ENCODE measurements at regions not wholly inside any gene's neighbourhood (a gene's known extent, or its start where the extent isn't known, plus 50 kb on each side); places are given as distances from the start of the nearest gene placed in this dataset.

GRCh38 chr2:7517851-7518250, 600.6 kb downstream of the RNF144A start:
- Histone ChIP-seq H3K36me3 (ENCODE audit: control insufficient read depth in 3 of 3, insufficient read depth in 3 of 3, low read length in 3 of 3) (no peaks in the 10 kb centered on the region), H3K9me3 (ENCODE audit: control insufficient read depth in 3 of 3, low read length in 3 of 3) (no peaks in the 10 kb centered on the region), H3K4me1 (ENCODE audit: control insufficient read depth in 3 of 3, insufficient read depth in 3 of 3, low read length in 3 of 3) (no peaks in the 10 kb centered on the region), H3K4me3 (ENCODE audit: low read length in 3 of 3) (no peak overlapping the region), H3K27me3 (ENCODE audit: control insufficient read depth in 3 of 3, insufficient read depth in 3 of 3, low read length in 3 of 3) (no peaks in the 10 kb centered on the region), H3K9ac (ENCODE audit: low read depth in 1 of 3, low read length in 3 of 3) (no peak overlapping the region), H3K27ac (ENCODE audit: low read depth, low read length) (no peak overlapping the region)

GRCh38 chr2:7523481-7524120, 606.4 kb downstream of the RNF144A start:
- peaks cover 0 to under 1% (median 0%) of the 10 kb centered on the region in 3 donors for H3K9me3 ChIP-seq (ENCODE audit: control insufficient read depth in 3 of 3, low read length in 3 of 3)
- no peak overlapping the region for H3K27ac ChIP-seq (ENCODE audit: low read depth, low read length)
- no peaks in the 10 kb centered on the region for H3K36me3 ChIP-seq (ENCODE audit: control insufficient read depth in 3 of 3, insufficient read depth in 3 of 3, low read length in 3 of 3)
- no peaks in the 10 kb centered on the region for H3K27me3 ChIP-seq (ENCODE audit: control insufficient read depth in 3 of 3, insufficient read depth in 3 of 3, low read length in 3 of 3)
- H3K9ac ChIP-seq (ENCODE audit: low read depth in 1 of 3, low read length in 3 of 3) = no peak overlapping the region
- H3K4me3 ChIP-seq (ENCODE audit: low read length in 3 of 3) = no peak overlapping the region
- H3K4me1 ChIP-seq (ENCODE audit: control insufficient read depth in 3 of 3, insufficient read depth in 3 of 3, low read length in 3 of 3) = no peaks in the 10 kb centered on the region

- no peaks in the 10 kb centered on the region for H3K27me3 ChIP-seq (ENCODE audit: control insufficient read depth in 3 of 3, insufficient read depth in 3 of 3, low read length in 3 of 3)
- H3K4me3 ChIP-seq (ENCODE audit: low read length in 3 of 3) = no peak overlapping the region
- H3K4me1 ChIP-seq (ENCODE audit: control insufficient read depth in 3 of 3, insufficient read depth in 3 of 3, low read length in 3 of 3) = no peaks in the 10 kb centered on the region
- H3K9me3 ChIP-seq (ENCODE audit: control insufficient read depth in 3 of 3, low read length in 3 of 3) = peaks cover 0 to 3% (median 0%) of the 10 kb centered on the region in 3 donors
- no peak overlapping the region for H3K9ac ChIP-seq (ENCODE audit: low read depth in 1 of 3, low read length in 3 of 3)
- no peaks in the 10 kb centered on the region for H3K36me3 ChIP-seq (ENCODE audit: control insufficient read depth in 3 of 3, insufficient read depth in 3 of 3, low read length in 3 of 3)
- no peak overlapping the region for H3K27ac ChIP-seq (ENCODE audit: low read depth, low read length)
These were observed 607.0 kb downstream of the RNF144A start for GRCh38 chr2:7524195-7524594.

- no peaks in the 10 kb centered on the region for H3K4me1 ChIP-seq (ENCODE audit: control insufficient read depth in 3 of 3, insufficient read depth in 3 of 3, low read length in 3 of 3)
- H3K4me3 ChIP-seq (ENCODE audit: low read length in 3 of 3) = no peak overlapping the region
- no peaks in the 10 kb centered on the region for H3K27me3 ChIP-seq (ENCODE audit: control insufficient read depth in 3 of 3, insufficient read depth in 3 of 3, low read length in 3 of 3)
- H3K27ac ChIP-seq (ENCODE audit: low read depth, low read length) = no peak overlapping the region
- H3K9me3 ChIP-seq (ENCODE audit: control insufficient read depth in 3 of 3, low read length in 3 of 3) = peaks cover 0 to 8% (median under 1%) of the 10 kb centered on the region in 3 donors
- H3K9ac ChIP-seq (ENCODE audit: low read depth in 1 of 3, low read length in 3 of 3) = no peak overlapping the region
- H3K36me3 ChIP-seq (ENCODE audit: control insufficient read depth in 3 of 3, insufficient read depth in 3 of 3, low read length in 3 of 3) = no peaks in the 10 kb centered on the region
These were observed 608.5 kb downstream of the RNF144A start for GRCh38 chr2:7525746-7526145.

GRCh38 chr2:7527165-7527722, 610.0 kb downstream of the RNF144A start:
- no peaks in the 10 kb centered on the region for H3K36me3 ChIP-seq (ENCODE audit: control insufficient read depth in 3 of 3, insufficient read depth in 3 of 3, low read length in 3 of 3)

GRCh38 chr2:7530001-7530400, 612.8 kb downstream of the RNF144A start:
- Histone ChIP-seq H3K27ac (ENCODE audit: low read depth, low read length) (no peak overlapping the region), H3K4me3 (ENCODE audit: low read length in 3 of 3) (no peak overlapping the region), H3K4me1 (ENCODE audit: control insufficient read depth in 3 of 3, insufficient read depth in 3 of 3, low read length in 3 of 3) (no peaks in the 10 kb centered on the region), H3K27me3 (ENCODE audit: control insufficient read depth in 3 of 3, insufficient read depth in 3 of 3, low read length in 3 of 3) (no peaks in the 10 kb centered on the region), H3K9ac (ENCODE audit: low read depth in 1 of 3, low read length in 3 of 3) (no peak overlapping the region), H3K9me3 (ENCODE audit: control insufficient read depth in 3 of 3, low read length in 3 of 3) (peaks cover 2 to 8% (median 6%) of the 10 kb centered on the region in 3 donors), H3K36me3 (ENCODE audit: control insufficient read depth in 3 of 3, insufficient read depth in 3 of 3, low read length in 3 of 3) (no peaks in the 10 kb centered on the region)

More at GRCh38 chr2:7527165-7527722, 610.0 kb downstream of the RNF144A start:
- H3K27ac ChIP-seq (ENCODE audit: low read depth, low read length) = no peak overlapping the region
- H3K9ac ChIP-seq (ENCODE audit: low read depth in 1 of 3, low read length in 3 of 3) = no peak overlapping the region
- peaks cover 2 to 8% (median 6%) of the 10 kb centered on the region in 3 donors for H3K9me3 ChIP-seq (ENCODE audit: control insufficient read depth in 3 of 3, low read length in 3 of 3)
- no peaks in the 10 kb centered on the region for H3K4me1 ChIP-seq (ENCODE audit: control insufficient read depth in 3 of 3, insufficient read depth in 3 of 3, low read length in 3 of 3)
- H3K27me3 ChIP-seq (ENCODE audit: control insufficient read depth in 3 of 3, insufficient read depth in 3 of 3, low read length in 3 of 3) = no peaks in the 10 kb centered on the region
- no peak overlapping the region for H3K4me3 ChIP-seq (ENCODE audit: low read length in 3 of 3)

GRCh38 chr2:7539077-7539476, 621.9 kb downstream of the RNF144A start:
- no peaks in the 10 kb centered on the region for H3K4me1 ChIP-seq (ENCODE audit: control insufficient read depth in 3 of 3, insufficient read depth in 3 of 3, low read length in 3 of 3)
- no peaks in the 10 kb centered on the region for H3K9me3 ChIP-seq (ENCODE audit: control insufficient read depth in 3 of 3, low read length in 3 of 3)
- no peaks in the 10 kb centered on the region for H3K36me3 ChIP-seq (ENCODE audit: control insufficient read depth in 3 of 3, insufficient read depth in 3 of 3, low read length in 3 of 3)
- H3K27me3 ChIP-seq (ENCODE audit: control insufficient read depth in 3 of 3, insufficient read depth in 3 of 3, low read length in 3 of 3) = no peaks in the 10 kb centered on the region
- H3K9ac ChIP-seq (ENCODE audit: low read depth in 1 of 3, low read length in 3 of 3) = no peak overlapping the region
- H3K27ac ChIP-seq (ENCODE audit: low read depth, low read length) = no peak overlapping the region
- no peak overlapping the region for H3K4me3 ChIP-seq (ENCODE audit: low read length in 3 of 3)

- H3K36me3 ChIP-seq (ENCODE audit: control insufficient read depth in 3 of 3, insufficient read depth in 3 of 3, low read length in 3 of 3) = no peaks in the 10 kb centered on the region
- no peaks in the 10 kb centered on the region for H3K9me3 ChIP-seq (ENCODE audit: control insufficient read depth in 3 of 3, low read length in 3 of 3)
- H3K27ac ChIP-seq (ENCODE audit: low read depth, low read length) = no peak overlapping the region
- H3K9ac ChIP-seq (ENCODE audit: low read depth in 1 of 3, low read length in 3 of 3) = no peak overlapping the region
- H3K4me1 ChIP-seq (ENCODE audit: control insufficient read depth in 3 of 3, insufficient read depth in 3 of 3, low read length in 3 of 3) = no peaks in the 10 kb centered on the region
- no peaks in the 10 kb centered on the region for H3K27me3 ChIP-seq (ENCODE audit: control insufficient read depth in 3 of 3, insufficient read depth in 3 of 3, low read length in 3 of 3)
- no peak overlapping the region for H3K4me3 ChIP-seq (ENCODE audit: low read length in 3 of 3)
These were observed 622.5 kb downstream of the RNF144A start for GRCh38 chr2:7539760-7540159.

GRCh38 chr2:7552825-7553570, 635.8 kb downstream of the RNF144A start:
- Histone ChIP-seq H3K9ac (ENCODE audit: low read depth in 1 of 3, low read length in 3 of 3) (no peak overlapping the region), H3K27me3 (ENCODE audit: control insufficient read depth in 3 of 3, insufficient read depth in 3 of 3, low read length in 3 of 3) (no peaks in the 10 kb centered on the region), H3K27ac (ENCODE audit: low read depth, low read length) (no peak overlapping the region), H3K36me3 (ENCODE audit: control insufficient read depth in 3 of 3, insufficient read depth in 3 of 3, low read length in 3 of 3) (no peaks in the 10 kb centered on the region), H3K4me1 (ENCODE audit: control insufficient read depth in 3 of 3, insufficient read depth in 3 of 3, low read length in 3 of 3) (no peaks in the 10 kb centered on the region), H3K9me3 (ENCODE audit: control insufficient read depth in 3 of 3, low read length in 3 of 3) (no peaks in the 10 kb centered on the region), H3K4me3 (ENCODE audit: low read length in 3 of 3) (no peak overlapping the region)

- Histone ChIP-seq H3K4me3 (ENCODE audit: low read length in 3 of 3) (no peak overlapping the region), H3K27ac (ENCODE audit: low read depth, low read length) (no peak overlapping the region), H3K9me3 (ENCODE audit: control insufficient read depth in 3 of 3, low read length in 3 of 3) (no peaks in the 10 kb centered on the region), H3K9ac (ENCODE audit: low read depth in 1 of 3, low read length in 3 of 3) (no peak overlapping the region), H3K4me1 (ENCODE audit: control insufficient read depth in 3 of 3, insufficient read depth in 3 of 3, low read length in 3 of 3) (no peaks in the 10 kb centered on the region), H3K27me3 (ENCODE audit: control insufficient read depth in 3 of 3, insufficient read depth in 3 of 3, low read length in 3 of 3) (no peaks in the 10 kb centered on the region), H3K36me3 (ENCODE audit: control insufficient read depth in 3 of 3, insufficient read depth in 3 of 3, low read length in 3 of 3) (no peaks in the 10 kb centered on the region)
These were observed 638.0 kb downstream of the RNF144A start for GRCh38 chr2:7555260-7555659.
